GM18868 (cell line): ENCODE measurements at regions not wholly inside any gene's neighbourhood (a gene's known extent, or its start where the extent isn't known, plus 50 kb on each side); places are given as distances from the start of the nearest gene placed in this dataset.

Source experiments
- ATAC-seq: cut with Tn5 transposase; IDR thresholded peaks from one replicate; pipeline ENCODE4 v1.9.1; 2021; ENCODE audit warnings: mild to moderate bottlenecking, moderate library complexity; ENCODE audit not compliant: unreplicated experiment

DNA sequence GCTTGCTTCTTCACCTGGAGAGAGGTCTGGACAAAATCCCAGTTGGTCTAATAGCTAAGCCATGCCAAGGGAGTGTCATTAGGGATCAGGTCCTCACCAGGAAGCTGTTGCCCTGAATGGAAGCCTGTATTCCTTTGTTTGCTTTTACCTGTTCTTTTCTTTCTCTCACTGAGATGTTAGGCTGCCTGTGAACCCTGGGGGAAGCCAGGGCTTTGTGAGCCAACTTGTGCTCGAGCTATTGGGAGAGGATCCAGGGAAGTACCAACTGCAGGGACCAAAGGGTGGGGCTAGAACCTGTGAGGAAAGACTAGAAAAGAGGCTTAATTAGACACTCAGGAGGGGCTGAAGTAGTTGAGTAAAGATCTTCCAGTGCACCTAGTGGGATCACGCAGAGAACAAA is 451.2 kb upstream of the TLE4 start:
- ATAC-seq = no peak

DNA sequence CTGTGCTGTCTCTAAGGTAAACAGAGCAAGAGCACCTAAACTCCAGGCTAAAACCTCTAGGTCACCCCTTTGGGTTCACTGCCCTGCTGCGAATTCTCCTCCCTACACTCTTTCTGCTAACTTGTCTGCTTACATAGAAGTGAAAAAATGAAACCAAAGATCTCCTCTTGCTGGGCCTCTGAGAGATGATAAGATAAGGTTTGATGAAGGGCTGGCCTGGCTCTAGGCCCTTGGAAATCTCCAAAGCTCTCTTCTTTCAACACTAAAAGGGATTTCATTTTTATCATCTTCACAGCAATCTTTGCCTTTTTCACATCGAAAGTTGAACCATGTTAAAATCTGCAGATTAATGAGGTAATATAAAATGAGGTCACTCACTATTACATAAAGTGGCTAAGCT is 450.8 kb upstream of the TLE4 start:
- ATAC-seq = no peak

DNA sequence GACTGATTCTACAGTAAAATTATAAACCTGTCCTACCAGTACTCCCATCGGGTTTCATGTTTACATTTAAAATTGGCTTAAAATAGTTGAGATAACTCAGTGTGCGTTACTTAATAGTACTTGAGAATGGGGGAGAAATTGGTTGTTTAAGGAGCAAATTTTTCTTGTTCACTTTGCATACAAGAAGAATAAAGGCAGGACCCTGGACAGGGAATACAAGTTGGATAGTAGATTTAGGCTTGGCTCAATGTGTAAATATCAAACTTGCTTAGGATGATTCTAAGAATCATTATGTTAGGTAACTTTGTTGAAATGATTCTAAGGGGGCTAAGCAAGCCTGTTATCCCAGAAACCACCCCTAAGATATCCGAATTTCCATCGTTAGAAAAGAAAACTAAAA is 448.4 kb upstream of the TLE4 start:
- no peak for ATAC-seq

DNA sequence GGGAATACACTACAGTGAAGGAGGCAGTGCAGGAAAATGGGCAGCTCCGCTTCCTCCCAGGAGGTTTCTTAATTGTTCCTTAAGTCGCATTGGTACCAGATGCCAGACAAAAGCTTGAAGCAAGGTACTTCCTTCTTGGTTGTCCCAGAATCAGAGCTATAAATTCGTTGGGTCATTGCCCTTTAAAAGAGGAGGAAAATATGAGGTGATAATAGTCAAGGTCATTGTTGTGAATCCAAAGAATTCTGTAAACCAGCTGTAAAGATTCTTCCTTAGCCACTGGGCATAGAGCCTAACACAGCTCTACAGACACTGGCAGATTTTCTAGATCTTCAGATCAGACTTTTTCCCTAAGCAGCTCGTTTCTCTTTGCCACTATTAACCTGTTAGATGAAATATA is 444.1 kb upstream of the TLE4 start:
- no peak for ATAC-seq

DNA sequence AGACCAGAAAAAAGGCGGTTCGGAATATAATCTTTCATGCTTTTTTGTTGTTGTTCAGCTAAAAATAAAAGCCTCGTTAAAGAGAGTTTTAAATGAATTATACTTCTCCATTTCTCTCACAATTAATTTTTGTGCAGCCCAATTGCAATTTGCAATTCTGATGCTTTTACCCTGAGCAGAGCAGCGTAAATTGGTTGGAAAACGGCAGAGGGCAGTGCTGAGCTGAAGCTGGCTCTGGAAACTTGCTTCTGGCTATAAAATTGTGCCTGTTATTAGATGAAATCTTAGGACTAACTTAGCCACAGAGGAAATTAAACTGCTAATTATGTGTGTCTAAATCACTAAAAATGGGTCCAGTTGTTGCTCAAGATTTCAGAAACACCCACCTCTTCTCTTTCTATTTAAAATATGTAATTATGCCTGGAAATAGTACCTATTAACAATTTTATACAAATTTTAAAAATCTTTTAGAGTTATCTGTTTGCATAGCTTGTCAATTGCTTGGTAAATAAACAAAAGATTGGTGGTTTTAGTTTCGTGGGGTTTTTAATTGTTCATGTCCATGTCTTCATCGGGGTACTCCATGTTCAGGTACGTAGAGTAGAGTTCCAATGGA is 441.8 kb upstream of the TLE4 start:
- peak; percentile 42 for ATAC-seq

DNA sequence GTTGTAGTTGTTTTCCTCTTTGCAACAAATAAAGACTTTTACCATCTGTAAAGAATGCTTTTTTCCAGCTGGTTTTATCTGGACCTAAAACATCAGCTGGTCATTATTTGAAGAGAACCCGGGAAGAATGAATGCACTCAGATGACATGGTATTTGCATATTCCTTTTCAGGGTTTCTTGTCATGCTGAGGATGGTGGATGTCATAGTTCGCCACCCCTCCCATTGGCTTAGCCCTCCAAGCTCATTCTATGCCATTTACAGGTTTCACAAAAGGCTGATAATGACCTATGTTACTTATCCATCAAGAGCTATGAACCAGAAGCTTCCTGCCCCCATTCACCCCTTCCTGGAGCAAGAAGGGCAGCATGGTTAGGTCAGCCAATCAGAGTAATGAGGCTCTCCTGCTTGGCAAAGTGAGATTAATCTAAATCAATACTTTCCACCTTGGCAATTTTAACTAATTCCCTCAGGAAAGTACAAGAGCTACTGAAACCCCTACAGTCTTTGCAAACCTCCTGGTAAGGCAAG is 440.5 kb upstream of the TLE4 start:
- no peak for ATAC-seq

DNA sequence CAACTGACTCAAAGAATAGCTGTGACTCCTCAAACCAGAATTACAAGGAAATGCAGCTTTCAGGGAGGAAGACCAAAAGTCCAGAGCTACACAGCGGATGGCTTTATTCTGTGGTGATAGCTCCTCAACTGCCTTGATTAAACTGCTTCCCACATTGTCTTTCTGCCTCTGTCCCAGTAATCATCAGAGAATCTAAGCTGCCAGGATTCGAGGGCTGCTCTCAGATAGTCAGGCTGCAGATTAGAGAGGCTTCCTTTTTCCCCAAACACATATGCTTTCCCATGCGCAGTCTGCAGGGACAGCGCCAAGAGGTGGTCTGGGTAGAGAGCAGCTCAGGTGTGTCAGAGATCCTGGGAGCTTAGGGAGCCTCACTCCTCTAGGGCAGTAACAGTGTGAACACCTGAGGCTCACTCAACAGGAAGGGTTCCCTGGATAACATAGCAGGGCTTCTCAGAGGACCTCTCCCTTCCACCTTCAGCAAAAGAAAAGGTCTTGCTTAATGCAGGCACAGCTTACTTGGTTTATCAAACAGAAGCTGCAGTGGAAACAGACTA is 439.9 kb upstream of the TLE4 start:
- ATAC-seq = no peak

DNA sequence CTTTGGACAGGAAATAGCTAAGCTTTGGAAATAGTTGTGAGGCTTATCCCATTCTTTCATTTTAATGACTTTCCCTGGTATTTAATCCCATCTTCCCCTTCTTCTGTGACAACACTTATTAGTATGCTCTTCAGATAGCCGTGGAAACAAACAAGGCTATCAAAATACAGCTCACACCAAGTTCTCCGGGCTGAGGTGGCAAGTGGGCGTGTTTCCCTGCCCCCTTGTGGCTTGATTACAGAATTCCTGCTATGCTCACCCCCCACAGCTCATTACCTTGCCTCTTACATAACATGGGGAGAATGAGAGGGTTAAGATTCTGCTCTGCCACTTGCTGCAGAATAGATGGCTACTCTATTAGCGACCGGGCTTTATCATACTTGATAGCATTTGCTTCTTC is 437.1 kb upstream of the TLE4 start:
- ATAC-seq = no peak

DNA sequence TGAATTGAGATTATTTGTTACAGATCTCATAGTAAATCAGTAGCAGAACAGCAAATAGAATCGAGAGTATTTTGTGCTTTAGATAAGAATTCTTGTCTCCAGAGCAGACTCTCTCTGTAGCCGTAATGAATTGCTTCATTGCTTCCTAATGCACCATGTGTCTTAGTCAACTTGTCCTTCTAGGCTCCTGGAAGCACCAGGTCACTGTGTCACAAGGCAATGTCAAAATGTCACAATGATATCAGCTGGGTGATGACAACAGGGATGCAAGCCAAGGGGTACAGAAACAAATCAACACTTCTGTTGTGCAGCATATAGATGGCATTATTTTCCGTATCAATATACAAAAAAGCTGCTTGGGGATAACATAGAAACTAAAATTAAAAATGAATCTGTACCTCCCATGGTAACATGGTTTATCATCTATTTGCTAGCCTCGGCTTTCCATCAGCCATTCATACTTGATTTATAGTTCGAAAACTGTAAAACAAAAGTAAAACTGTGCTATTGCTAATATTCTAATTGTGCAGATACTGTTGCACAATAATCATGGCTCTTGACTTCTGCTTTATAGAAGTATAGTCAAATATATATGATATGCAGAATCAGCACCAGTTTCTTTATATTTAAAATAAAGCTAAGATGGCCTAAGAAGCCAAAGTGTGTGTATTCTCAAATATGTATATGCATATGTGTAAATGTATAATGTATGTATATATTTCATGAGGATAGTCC is 435.9 kb upstream of the TLE4 start:
- no peak for ATAC-seq

DNA sequence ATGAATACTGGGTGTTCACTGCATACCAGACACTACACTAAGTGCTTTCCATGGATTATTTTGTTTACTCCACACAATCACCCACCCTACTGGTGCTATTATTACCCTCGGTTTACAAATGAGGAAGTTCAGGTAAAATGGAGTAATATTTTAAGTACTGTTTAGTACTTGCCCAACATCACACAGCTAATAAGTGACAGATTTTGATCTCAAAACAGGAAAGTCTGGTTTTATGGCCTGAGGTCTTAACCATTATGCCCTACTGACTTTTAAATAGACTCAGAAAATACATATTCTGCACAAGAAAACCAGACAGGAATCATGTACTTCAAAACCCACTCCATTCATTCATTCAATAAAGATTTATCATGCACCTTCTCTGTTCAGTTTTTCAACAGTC is 431.0 kb upstream of the TLE4 start:
- no peak for ATAC-seq

DNA sequence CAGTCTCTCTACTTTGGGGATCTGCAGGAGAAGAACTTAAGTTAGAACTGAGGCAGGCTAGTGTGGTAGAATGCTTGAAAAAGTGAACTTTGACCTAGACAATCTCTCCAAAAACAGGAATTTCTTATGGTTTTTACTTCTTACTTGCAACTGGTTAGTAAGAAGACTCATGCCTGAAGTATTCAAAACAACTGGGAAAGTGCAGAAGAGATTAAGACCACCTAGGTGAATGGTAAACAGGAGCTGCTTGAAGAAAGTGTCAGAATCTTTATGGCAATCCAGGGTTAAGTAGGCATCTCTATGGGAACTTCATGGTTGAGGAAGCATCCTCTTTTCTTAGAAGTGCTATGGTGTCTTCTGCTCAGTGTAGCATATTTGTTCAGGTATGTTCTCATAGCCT is 428.6 kb upstream of the TLE4 start:
- ATAC-seq = no peak

DNA sequence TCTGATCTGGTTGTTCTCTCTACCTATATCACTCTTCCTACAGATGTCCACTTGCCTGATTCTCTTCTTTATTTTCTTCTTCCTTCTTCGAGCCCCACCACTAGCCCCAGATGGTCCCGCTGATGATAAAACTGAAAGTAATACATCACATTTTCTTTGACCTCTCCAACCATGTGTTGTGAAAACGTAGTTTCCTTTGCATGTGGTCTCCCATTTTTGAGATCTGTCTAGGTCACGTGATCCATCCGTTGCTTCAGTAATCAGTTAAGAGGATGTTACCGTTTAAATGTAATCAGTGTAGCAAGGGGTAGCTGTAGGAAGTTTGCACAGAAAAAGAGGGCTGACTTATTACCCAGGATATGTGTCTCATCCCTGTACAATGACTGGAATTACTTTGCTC is 426.3 kb upstream of the TLE4 start:
- ATAC-seq = no peak

DNA sequence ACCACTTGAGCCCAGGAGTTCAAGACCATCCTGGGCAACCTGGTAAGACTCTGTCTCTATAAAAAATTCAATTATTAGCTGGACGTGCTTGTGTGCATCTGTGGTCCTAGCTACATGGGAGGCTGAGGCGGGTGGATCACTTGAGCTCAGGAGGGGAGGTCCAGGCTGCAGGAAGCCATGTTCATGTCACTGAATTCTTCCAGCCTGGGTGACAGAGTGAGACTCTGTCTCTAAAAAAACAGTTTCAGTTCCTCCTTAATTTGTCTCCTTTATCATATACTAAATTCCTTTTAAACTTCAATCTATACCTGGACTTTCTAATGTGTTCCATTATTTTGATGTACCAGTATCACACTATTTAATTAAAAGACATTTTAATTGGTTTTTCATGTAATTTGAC is 422.2 kb upstream of the TLE4 start:
- no peak for ATAC-seq

DNA sequence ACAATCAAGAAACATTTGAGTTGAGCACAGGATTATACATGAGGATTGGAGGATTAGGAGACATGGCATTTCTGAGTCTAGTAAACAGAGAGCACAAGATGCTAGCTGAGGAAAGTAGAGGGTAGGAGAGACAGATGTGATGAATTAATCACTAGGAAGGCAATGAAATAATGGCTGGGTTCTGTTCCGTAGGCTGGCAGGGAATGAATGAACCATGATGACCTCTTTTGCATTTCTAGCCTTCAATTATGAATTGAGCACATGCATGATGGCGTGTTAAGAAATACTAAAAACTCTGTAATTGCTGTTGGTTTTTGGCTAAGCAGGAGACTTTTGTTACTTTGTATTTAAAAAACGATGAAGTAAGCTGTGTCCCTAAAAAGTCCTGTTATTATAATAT is 420.0 kb upstream of the TLE4 start:
- no peak for ATAC-seq

DNA sequence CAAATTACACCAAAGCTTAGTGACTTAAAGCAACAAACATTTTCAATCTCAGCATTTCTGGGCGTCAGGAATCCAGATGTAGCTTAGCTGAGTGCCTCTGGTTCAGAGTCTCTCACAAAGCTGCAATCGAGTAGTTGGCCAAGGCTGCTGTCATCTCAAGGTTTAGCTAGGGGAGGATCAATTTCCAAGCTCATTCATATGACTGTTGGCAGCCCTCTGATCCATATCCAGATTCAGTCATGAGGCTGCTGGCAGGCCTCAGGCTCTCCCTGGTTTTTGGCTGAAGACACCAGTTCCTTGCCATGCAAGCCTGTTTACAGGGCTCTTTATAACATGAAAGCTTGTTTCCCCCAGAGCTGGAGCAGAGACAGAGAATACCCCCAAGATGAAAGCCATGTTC is 419.5 kb upstream of the TLE4 start:
- no peak for ATAC-seq

DNA sequence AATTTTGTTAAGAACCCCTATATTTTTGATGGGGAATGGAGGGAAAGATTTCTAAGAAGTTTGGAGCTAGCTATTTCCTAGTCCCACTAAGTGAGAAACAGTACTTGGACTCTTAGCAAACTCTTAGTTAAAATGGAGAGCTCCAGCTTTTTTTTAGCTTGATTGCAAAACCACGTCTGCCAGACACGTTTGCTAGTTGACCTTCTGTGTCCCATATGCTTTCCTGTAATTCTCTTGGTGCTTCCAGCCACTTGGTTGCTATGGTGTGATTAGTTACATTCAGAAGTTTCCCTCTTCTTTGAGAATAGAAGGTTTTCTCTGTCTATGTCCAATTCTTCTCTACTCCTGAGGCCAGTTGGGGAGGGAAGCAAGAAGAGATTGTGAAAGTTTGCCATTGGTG is 417.0 kb upstream of the TLE4 start:
- ATAC-seq = no peak

DNA sequence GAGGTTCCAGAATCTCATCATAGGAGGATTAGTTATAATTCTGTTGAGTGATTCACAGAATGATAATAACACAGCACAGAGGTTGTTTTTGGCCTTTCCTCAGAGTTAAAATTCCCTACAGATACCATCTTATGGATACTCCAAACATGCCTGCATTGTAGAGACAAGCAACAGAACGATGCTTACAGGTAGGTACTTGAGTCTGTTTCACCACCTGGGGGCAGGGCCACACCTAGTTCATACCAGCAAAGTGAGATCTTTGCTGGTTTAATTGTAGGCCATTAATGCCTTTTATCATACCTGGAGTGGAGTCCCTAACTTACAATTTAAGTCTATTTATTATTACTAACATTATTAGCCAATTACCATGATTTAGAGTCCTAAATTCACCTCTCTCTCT is 416.5 kb upstream of the TLE4 start:
- no peak for ATAC-seq

DNA sequence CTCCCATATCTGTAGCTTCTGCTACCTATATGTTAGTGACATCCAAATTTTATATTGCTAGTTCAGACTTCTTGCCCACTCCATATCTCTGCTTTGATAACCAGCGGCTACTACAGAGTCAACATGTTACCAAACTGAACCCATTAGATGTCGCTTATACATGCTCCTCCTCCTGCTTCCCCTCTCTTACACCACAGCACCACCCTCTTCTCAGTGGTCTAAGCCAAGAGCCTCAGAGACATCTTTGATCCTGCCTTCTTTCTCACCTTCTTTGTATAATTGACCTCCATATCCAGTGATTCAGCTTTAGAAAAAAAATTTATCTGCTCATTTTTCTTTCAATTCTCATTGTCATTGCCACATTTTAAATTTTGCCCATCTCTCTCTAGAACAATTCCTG is 408.2 kb upstream of the TLE4 start:
- ATAC-seq = no peak

DNA sequence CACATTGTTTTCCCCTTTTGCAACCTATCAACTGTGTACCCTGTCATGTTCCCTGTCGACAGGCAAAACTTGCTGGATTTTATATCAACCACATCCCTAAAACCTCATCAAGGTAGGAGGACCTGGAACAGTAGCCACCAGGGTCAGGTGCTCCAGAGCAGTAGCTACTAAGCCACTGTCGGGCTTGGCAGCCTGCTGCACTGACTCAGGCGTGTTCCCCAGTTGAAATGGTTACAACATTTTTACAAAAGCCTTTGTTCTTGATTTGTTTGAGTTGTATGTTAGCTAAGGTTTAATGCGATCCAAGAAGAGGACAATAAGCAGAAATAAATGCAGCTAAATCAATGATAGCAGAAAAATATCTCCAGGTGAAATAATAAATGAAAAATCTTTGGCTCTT is 407.4 kb upstream of the TLE4 start:
- ATAC-seq = no peak

DNA sequence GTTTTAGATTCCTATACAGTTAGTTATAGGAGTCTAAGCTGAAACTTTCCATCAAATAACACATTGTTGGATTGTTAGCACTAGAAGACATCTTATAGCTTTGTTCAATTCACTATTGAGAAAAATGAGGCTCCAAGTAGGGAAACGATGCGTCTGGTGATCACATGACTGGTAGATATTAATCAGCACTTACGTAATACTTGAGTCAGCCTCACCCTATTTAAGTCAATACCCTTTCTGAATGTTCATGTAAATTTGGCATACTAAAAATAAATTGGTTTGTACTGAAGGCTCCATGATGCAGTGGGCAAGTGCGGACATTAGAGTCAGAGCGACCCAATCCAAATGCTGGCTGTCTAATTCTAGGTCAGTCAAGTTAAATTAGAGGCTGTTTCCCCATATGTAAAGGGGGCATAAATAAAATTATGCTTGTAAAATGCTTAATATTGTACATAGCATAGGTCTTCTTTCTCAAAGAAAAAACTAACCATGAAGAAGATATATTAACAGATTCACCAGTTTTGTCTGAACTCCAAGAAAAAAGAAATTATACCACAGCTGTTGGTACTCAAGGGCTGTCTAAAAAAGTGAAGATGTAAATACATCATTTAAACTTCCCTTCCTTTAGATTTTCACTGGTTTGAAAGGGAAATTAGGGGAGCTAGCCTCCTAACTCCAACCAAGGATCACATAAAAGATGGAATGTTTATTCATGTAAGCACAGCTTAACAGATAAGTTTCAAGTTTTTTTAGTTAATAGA is 406.6 kb upstream of the TLE4 start:
- ATAC-seq = no peak

DNA sequence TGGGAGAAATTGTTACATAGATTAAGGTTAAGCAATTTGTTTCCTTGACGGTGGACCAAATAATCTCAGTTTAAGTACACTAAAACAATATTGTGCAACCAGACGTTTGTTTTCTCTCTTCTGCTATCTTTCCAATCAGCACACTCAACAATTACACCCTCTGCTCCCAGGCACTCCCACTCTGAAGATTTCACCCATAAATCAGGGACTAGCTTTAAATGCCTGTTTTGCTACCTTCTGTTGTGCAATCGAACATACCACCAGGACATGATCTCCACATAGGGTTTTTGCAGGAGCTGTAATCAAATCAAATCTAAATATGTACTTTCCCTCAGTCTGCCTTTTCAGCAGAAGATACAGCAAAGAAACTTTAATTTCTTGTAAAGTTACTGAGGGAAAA is 405.8 kb upstream of the TLE4 start:
- ATAC-seq = no peak

DNA sequence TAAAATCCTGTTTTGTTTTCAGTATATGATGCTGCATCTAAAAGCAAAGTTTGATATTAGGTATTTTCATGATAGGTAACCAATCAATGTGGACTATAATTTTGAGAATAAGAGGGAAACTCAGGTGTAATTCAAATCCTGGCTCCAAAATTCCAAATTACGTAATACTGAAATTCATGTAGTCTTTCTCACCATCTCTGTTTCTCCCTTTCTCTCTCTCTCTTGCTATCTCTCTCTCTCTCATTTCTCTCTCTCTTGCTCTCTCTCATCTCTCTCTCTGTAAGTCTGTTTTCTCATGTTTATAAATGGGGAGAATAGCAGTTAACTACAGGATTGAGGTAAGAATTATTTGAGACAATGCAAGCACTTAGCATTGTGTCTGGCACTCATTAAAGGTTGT is 401.1 kb upstream of the TLE4 start:
- ATAC-seq = no peak
